ENCODE measurements at regions not wholly inside any gene's neighbourhood (a gene's known extent, or its start where the extent isn't known, plus 50 kb on each side); places are given as distances from the start of the nearest gene placed in this dataset.

DNA sequence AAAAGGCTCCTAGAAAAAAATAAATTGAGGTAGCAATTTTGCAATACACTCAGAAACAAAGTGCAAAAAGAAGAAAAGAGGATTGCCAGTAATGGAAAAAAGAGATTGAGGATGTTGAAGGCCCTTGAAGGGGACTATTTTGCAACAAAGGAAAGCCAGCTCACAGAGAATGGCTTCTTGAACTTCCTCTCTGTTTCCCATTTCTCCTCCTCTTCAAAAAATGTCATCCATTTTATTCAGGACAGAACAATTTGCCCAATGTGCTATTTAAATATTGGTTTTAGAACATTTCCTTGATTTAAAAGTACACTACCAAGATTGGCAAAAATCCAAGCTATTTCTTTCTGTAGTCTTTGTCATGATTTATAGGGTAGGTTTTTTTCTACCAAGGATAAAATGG is 60.2 kb downstream of the GASK1B start:
- TF ChIP-seq POLR2A (IDR thresholded peaks at IDR 0.05) = no peak
- TF ChIP-seq, protein P1, sequence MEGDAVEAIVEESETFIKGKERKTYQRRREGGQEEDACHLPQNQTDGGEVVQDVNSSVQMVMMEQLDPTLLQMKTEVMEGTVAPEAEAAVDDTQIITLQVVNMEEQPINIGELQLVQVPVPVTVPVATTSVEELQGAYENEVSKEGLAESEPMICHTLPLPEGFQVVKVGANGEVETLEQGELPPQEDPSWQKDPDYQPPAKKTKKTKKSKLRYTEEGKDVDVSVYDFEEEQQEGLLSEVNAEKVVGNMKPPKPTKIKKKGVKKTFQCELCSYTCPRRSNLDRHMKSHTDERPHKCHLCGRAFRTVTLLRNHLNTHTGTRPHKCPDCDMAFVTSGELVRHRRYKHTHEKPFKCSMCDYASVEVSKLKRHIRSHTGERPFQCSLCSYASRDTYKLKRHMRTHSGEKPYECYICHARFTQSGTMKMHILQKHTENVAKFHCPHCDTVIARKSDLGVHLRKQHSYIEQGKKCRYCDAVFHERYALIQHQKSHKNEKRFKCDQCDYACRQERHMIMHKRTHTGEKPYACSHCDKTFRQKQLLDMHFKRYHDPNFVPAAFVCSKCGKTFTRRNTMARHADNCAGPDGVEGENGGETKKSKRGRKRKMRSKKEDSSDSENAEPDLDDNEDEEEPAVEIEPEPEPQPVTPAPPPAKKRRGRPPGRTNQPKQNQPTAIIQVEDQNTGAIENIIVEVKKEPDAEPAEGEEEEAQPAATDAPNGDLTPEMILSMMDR (IDR thresholded peaks at IDR 0.05) = no peak

Data from testis (tissue), 2 donors.